HG02571 (cell line): ENCODE measurements at regions not wholly inside any gene's neighbourhood (a gene's known extent, or its start where the extent isn't known, plus 50 kb on each side); places are given as distances from the start of the nearest gene placed in this dataset.

Experiments
- ATAC-seq: cut with Tn5 transposase; IDR thresholded peaks from one replicate; pipeline ENCODE4 v1.9.1; 2021; ENCODE audit warnings: mild to moderate bottlenecking, moderate library complexity; ENCODE audit not compliant: unreplicated experiment

GRCh38 chr10:116792817-116793216, 50.5 kb upstream of the HSPA12A start:
- ATAC-seq, result no peak

- ATAC-seq, result no peak
Observed at GRCh38 chr10:116796469-116796868, 52.8 kb upstream of the ENO4 start.

GRCh38 chr10:116796910-116797513, 52.3 kb upstream of the ENO4 start:
- ATAC-seq, result peak; percentile 87

- no peak for ATAC-seq
Observed at GRCh38 chr10:116798859-116799258, 50.4 kb upstream of the ENO4 start.
